AG04449 (cell line): ENCODE measurements at regions not wholly inside any gene's neighbourhood (a gene's known extent, or its start where the extent isn't known, plus 50 kb on each side); places are given as distances from the start of the nearest gene placed in this dataset.

Experiments
- CTCF ChIA-PET: fragments of 350-600 bp; formaldehyde crosslinking; extraction: SDS; loops from one replicate; lab custom pipeline; 2021; ENCODE audit warnings: antibody characterized with exemption; lab: Yijun Ruan, JAX
- POLR2A ChIA-PET: fragments of 400-600, 350-600 bp; formaldehyde crosslinking; extraction: SDS; loops from one replicate; lab custom pipeline; 2020; ENCODE audit warnings: antibody characterized with exemption, inconsistent platforms; lab: Yijun Ruan, JAX
- DNase-seq: peaks from one replicate; pipeline ENCODE4 v3.0.0-alpha.2; 2010; ENCODE audit warnings: low read depth, low spot score
- H3K4me3 ChIP-seq: 2 replicates; pipeline ENCODE4 v1.5.1; 2011; ENCODE audit warnings: low read depth, mild to moderate bottlenecking, control low read depth, low read length
- CTCF ChIP-seq: IDR thresholded peaks from one replicate; pipeline ENCODE4 v1.5.1; 2011; ENCODE audit warnings: mild to moderate bottlenecking, moderate library complexity, low read length, control low read depth, inconsistent platforms; ENCODE audit not compliant: insufficient read depth; ENCODE audit errors: missing control alignments

DNA sequence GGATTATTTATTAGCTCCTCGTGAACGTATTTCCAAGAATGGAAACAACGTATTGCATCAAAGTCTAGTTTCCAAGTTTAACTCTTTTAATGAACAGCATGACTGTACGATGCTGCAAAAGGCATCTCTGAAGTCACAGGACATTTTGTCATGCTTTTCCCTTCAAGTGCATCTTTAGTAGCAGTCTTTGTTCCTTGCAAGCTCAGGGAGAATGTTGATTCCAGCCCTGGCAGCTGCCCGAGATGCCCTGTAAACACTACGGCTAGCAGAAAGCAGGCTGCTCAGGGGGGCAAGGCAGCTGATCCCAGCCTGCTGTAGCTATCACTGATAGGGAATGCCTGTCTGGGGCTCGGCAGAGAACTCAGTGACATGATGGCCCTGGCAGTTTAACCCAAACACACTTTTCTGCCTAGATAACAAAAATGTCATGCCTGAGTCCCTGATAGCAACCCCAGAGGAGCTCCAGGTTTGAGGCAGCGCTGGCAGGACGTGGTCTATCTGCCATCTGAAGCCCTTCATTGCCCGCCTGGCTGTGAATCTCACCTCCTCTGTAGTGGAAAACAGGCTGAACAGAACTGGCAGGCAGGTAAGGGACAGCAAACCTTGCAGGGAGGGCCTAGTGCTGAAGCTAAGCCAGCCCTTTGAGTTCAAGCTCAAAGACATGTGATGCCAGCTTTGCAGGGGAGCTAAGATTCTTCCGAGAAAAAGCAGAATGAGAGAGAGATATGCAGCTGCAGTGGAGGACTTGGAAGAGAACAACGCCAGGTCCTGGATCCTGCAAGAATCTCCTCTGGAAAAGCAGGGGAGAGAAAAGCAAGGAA lies 264.6 kb downstream of the SNX10 start:
- no peak for TF ChIP-seq CTCF
- CTCF ChIA-PET = interaction anchor here (1.2 to 1.5 kb wide), 2 partner anchors 12 to 186 kb away, joined by 3 read pairs; no protein-coding TSS in a partner anchor
- no peak for DNase-seq
- no peak overlapping the region for H3K4me3 ChIP-seq
- POLR2A ChIA-PET = no interaction called here

GRCh38 chr7:26560526-26561256 lies 269.0 kb downstream of the SNX10 start:
- ChIA-PET POLR2A (no interaction called here), CTCF (no interaction called here)
- DNase-seq = no peak
- TF ChIP-seq CTCF = no peak
- no peak overlapping the region for H3K4me3 ChIP-seq

DNA sequence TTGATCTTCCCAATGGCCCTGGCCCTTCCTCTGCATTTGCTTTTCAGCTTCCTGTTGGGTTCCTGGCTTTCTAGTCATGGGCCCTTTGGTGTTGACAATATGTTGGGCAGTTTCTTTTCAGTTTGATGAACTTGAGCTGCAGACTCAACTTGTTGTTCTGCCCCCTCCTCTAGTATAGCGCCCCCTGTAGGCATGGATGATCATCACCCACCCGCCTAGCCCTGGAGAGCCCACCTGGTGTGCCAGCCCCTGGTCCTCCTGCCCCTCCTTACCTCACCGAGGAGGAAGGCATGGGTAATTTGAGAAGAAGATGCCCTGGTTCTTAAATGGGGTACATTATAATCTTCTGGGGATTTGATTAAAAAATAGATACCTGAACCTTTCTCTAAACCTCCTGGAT lies 271.2 kb downstream of the SNX10 start:
- no peak overlapping the region for H3K4me3 ChIP-seq
- no peak for TF ChIP-seq CTCF
- ChIA-PET CTCF (no interaction called here), POLR2A (no interaction called here)
- no peak for DNase-seq

- no peak overlapping the region for H3K4me3 ChIP-seq
- ChIA-PET CTCF (no interaction called here), POLR2A (no interaction called here)
- no peak for TF ChIP-seq CTCF
- no peak for DNase-seq
These were observed 271.7 kb downstream of the SNX10 start for GRCh38 chr7:26563406-26563805.

- DNase-seq = no peak
- ChIA-PET POLR2A (no interaction called here), CTCF (no interaction called here)
- TF ChIP-seq CTCF = no peak
- H3K4me3 ChIP-seq = no peak overlapping the region
These were observed 275.6 kb downstream of the SNX10 start for GRCh38 chr7:26567266-26567665.

GRCh38 chr7:26574476-26574875 lies 282.8 kb downstream of the SNX10 start:
- no peak overlapping the region for H3K4me3 ChIP-seq
- no peak for DNase-seq
- ChIA-PET CTCF (no interaction called here), POLR2A (no interaction called here)
- no peak for TF ChIP-seq CTCF
